B cell (primary cell): ENCODE measurements at regions not wholly inside any gene's neighbourhood (a gene's known extent, or its start where the extent isn't known, plus 50 kb on each side); places are given as distances from the start of the nearest gene placed in this dataset.

Source experiments
- EZH2 ChIP-seq: IDR thresholded peaks from 2 replicates; pipeline ENCODE4 v1.6.1; 2012; ENCODE audit warnings: borderline replicate concordance, low read depth, mild to moderate bottlenecking, moderate library complexity, low read length; ENCODE audit not compliant: insufficient read depth, poor library complexity, severe bottlenecking
- TF ChIP-seq, protein P1 (sequence below): fragments of 200-600 bp; IDR thresholded peaks from one replicate; pipeline ENCODE4 v1.8.0; 2022; ENCODE audit warnings: antibody characterized with exemption, mild to moderate bottlenecking

DNA sequence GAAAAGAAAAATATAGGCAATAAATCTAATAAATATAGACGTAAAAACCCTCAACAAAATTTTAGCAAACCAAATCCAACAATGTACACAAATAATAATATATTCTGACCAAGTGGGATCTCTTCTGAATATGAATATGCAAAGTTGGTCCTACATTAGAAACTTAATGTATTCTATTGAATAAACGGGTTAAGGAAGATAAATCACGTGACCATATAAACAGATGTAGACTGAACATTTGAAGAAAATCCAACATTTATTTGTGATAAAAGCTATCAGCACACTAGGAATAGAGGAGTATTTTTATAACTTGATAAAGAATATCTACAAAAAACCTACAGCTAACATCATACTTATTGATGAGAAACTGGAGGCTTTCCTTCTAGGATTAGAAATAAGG lies 502.8 kb upstream of the KIF2B start:
- TF ChIP-seq, protein P1, sequence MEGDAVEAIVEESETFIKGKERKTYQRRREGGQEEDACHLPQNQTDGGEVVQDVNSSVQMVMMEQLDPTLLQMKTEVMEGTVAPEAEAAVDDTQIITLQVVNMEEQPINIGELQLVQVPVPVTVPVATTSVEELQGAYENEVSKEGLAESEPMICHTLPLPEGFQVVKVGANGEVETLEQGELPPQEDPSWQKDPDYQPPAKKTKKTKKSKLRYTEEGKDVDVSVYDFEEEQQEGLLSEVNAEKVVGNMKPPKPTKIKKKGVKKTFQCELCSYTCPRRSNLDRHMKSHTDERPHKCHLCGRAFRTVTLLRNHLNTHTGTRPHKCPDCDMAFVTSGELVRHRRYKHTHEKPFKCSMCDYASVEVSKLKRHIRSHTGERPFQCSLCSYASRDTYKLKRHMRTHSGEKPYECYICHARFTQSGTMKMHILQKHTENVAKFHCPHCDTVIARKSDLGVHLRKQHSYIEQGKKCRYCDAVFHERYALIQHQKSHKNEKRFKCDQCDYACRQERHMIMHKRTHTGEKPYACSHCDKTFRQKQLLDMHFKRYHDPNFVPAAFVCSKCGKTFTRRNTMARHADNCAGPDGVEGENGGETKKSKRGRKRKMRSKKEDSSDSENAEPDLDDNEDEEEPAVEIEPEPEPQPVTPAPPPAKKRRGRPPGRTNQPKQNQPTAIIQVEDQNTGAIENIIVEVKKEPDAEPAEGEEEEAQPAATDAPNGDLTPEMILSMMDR = no peak
- no peak for TF ChIP-seq EZH2
